ENCODE measurements at regions not wholly inside any gene's neighbourhood (a gene's known extent, or its start where the extent isn't known, plus 50 kb on each side); places are given as distances from the start of the nearest gene placed in this dataset.

DNA sequence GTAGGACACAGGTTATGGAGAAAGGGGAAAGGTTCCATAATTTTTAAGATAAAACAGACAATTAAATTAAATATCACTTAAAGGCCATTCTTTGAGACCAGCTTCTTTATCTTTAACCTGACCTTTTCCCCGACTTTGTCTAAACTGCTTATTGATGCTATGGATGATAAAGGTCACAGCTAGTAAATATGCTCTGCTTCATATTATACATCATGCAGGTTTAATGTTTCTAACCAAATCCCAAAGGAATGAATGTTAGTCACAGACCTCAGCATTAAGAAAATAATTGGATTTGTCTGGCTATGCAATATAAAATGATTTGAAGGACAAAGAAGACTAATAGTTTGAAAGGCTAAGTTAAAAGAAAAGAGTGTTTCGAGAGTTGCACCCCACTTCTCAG lies 147.6 kb downstream of the ST8SIA4 start:
- TF ChIP-seq, protein P1, sequence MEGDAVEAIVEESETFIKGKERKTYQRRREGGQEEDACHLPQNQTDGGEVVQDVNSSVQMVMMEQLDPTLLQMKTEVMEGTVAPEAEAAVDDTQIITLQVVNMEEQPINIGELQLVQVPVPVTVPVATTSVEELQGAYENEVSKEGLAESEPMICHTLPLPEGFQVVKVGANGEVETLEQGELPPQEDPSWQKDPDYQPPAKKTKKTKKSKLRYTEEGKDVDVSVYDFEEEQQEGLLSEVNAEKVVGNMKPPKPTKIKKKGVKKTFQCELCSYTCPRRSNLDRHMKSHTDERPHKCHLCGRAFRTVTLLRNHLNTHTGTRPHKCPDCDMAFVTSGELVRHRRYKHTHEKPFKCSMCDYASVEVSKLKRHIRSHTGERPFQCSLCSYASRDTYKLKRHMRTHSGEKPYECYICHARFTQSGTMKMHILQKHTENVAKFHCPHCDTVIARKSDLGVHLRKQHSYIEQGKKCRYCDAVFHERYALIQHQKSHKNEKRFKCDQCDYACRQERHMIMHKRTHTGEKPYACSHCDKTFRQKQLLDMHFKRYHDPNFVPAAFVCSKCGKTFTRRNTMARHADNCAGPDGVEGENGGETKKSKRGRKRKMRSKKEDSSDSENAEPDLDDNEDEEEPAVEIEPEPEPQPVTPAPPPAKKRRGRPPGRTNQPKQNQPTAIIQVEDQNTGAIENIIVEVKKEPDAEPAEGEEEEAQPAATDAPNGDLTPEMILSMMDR (IDR thresholded peaks at IDR 0.05), result no peak
- TF ChIP-seq POLR2AphosphoS5 (IDR thresholded peaks at IDR 0.05), result no peak
